Activated T-helper 2 cell treated with anti-CD3 and anti-CD28 coated beads, Interferon-gamma antibody, Interleukin-2, Interleukin-4, amounts not matched to agents 10 μg/mL and 5 μg/mL and 100 μg/mL, durations not matched to agents 14 hours and 24 hours and 36 hours (primary cell): ENCODE measurements at regions not wholly inside any gene's neighbourhood (a gene's known extent, or its start where the extent isn't known, plus 50 kb on each side); places are given as distances from the start of the nearest gene placed in this dataset.
"Not testable (repeated sequence)": the region's sequence is repeated elsewhere in the genome, so short reads cannot be mapped to it uniquely, and the experiment has no call there.

Experiments used
- DNase-seq: peaks from one replicate; pipeline ENCODE4 v3.0.0; 2021; ENCODE audit warnings: low spot score
- H3K27ac Mint-ChIP-seq: one replicate; pipeline ENCODE4 v1.8.0; 2021; ENCODE audit warnings: mixed read lengths
- H3K27me3 Mint-ChIP-seq: one replicate; pipeline ENCODE4 v1.8.0; 2021; ENCODE audit warnings: low read depth, mixed read lengths
- H3K36me3 Mint-ChIP-seq: one replicate; pipeline ENCODE4 v1.8.0; 2021; ENCODE audit warnings: low read depth, mixed read lengths
- H3K4me1 Mint-ChIP-seq: one replicate; pipeline ENCODE4 v1.8.0; 2021; ENCODE audit warnings: low read depth, mixed read lengths
- H3K4me3 Mint-ChIP-seq: one replicate; pipeline ENCODE4 v1.8.0; 2021; ENCODE audit warnings: low read depth, mild to moderate bottlenecking, moderate library complexity, mixed read lengths
- H3K9me3 Mint-ChIP-seq: one replicate; pipeline ENCODE4 v1.8.0; 2021; ENCODE audit warnings: mixed read lengths
- intact Hi-C: fragments of 100-400 bp; cut with micrococcal nuclease; formaldehyde crosslinking; loops from one replicate; pipeline ENCODE4 v1.15.1; 2023

GRCh38 chr7:113179313-113179712 is 61.0 kb upstream of the SMIM30 start:
- Mint-ChIP-seq H3K4me1 (no peaks in the 10 kb centered on the region), H3K9me3 (no peaks in the 10 kb centered on the region), H3K27me3 (peaks cover 6% of the 10 kb centered on the region), H3K4me3 (no peak overlapping the region), H3K36me3 (no peaks in the 10 kb centered on the region), H3K27ac (no peak overlapping the region)
- DNase-seq = no peak
- intact Hi-C loops = no loop called here

- no peaks in the 10 kb centered on the region for H3K9me3 Mint-ChIP-seq
- intact Hi-C loops = no loop called here
- no peaks in the 10 kb centered on the region for H3K36me3 Mint-ChIP-seq
- no peak overlapping the region for H3K4me3 Mint-ChIP-seq
- H3K27ac Mint-ChIP-seq = no peak overlapping the region
- no peak for DNase-seq
- H3K27me3 Mint-ChIP-seq = peaks cover 6% of the 10 kb centered on the region
- H3K4me1 Mint-ChIP-seq = no peaks in the 10 kb centered on the region
Observed at GRCh38 chr7:113176836-113177235, 58.5 kb upstream of the SMIM30 start.

GRCh38 chr7:113176180-113176579 is 57.8 kb upstream of the SMIM30 start:
- H3K4me3 Mint-ChIP-seq, DNase-seq, H3K9me3 Mint-ChIP-seq, H3K36me3 Mint-ChIP-seq, intact Hi-C loops, H3K4me1 Mint-ChIP-seq, H3K27ac Mint-ChIP-seq, H3K27me3 Mint-ChIP-seq: not testable (repeated sequence)

GRCh38 chr7:113175525-113176104 is 57.3 kb upstream of the SMIM30 start:
- intact Hi-C loops = no loop called here
- DNase-seq = no peak
- H3K4me1 Mint-ChIP-seq = no peaks in the 10 kb centered on the region
- H3K36me3 Mint-ChIP-seq = no peaks in the 10 kb centered on the region
- peaks cover 6% of the 10 kb centered on the region for H3K27me3 Mint-ChIP-seq
- H3K9me3 Mint-ChIP-seq = no peaks in the 10 kb centered on the region
- H3K27ac Mint-ChIP-seq = no peak overlapping the region
- no peak overlapping the region for H3K4me3 Mint-ChIP-seq

- no peaks in the 10 kb centered on the region for H3K4me1 Mint-ChIP-seq
- intact Hi-C loops = no loop called here
- no peaks in the 10 kb centered on the region for H3K9me3 Mint-ChIP-seq
- H3K4me3 Mint-ChIP-seq = no peak overlapping the region
- H3K27ac Mint-ChIP-seq = no peak overlapping the region
- no peak for DNase-seq
- no peaks in the 10 kb centered on the region for H3K27me3 Mint-ChIP-seq
- H3K36me3 Mint-ChIP-seq = no peaks in the 10 kb centered on the region
Observed at GRCh38 chr7:113172726-113173125, 54.4 kb upstream of the SMIM30 start.

- Mint-ChIP-seq H3K9me3 (no peaks in the 10 kb centered on the region), H3K36me3 (no peaks in the 10 kb centered on the region), H3K4me3 (no peak overlapping the region), H3K27me3 (no peaks in the 10 kb centered on the region), H3K4me1 (no peaks in the 10 kb centered on the region), H3K27ac (no peak overlapping the region)
- intact Hi-C loops = no loop called here
- no peak for DNase-seq
Observed at GRCh38 chr7:113170591-113170990, 52.2 kb upstream of the SMIM30 start.
